GM12872 (cell line): ENCODE measurements at regions not wholly inside any gene's neighbourhood (a gene's known extent, or its start where the extent isn't known, plus 50 kb on each side); places are given as distances from the start of the nearest gene placed in this dataset.
A peak's percentile ranks its signal among the peaks of the same experiment; 100 is the strongest.

Source experiments
- TF ChIP-seq, protein P1 (sequence below): IDR thresholded peaks from 3 replicates; pipeline ENCODE4 v1.5.1; 2011; ENCODE audit warnings: low read depth, mild to moderate bottlenecking, low read length, moderate library complexity; ENCODE audit not compliant: insufficient read depth

DNA sequence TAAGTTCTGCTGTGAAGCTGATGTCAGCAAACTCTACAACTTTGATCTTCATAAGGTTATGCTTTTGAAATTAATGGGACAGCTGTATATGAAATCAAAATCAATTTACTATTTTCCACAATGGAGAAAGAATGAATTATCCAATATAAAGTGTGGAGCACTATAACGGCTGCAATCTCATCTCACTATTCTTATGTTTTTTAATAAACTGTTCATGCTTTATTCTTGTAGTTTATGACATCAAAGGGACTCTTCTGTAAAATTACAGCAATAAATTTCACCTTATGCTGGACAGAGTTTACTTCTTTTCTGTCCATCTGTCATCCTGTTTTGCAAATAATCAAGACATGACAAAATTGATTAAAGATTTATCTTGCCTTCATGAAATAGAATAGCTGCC is 192.5 kb downstream of the TECRL start:
- TF ChIP-seq, protein P1, sequence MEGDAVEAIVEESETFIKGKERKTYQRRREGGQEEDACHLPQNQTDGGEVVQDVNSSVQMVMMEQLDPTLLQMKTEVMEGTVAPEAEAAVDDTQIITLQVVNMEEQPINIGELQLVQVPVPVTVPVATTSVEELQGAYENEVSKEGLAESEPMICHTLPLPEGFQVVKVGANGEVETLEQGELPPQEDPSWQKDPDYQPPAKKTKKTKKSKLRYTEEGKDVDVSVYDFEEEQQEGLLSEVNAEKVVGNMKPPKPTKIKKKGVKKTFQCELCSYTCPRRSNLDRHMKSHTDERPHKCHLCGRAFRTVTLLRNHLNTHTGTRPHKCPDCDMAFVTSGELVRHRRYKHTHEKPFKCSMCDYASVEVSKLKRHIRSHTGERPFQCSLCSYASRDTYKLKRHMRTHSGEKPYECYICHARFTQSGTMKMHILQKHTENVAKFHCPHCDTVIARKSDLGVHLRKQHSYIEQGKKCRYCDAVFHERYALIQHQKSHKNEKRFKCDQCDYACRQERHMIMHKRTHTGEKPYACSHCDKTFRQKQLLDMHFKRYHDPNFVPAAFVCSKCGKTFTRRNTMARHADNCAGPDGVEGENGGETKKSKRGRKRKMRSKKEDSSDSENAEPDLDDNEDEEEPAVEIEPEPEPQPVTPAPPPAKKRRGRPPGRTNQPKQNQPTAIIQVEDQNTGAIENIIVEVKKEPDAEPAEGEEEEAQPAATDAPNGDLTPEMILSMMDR, result no peak

DNA sequence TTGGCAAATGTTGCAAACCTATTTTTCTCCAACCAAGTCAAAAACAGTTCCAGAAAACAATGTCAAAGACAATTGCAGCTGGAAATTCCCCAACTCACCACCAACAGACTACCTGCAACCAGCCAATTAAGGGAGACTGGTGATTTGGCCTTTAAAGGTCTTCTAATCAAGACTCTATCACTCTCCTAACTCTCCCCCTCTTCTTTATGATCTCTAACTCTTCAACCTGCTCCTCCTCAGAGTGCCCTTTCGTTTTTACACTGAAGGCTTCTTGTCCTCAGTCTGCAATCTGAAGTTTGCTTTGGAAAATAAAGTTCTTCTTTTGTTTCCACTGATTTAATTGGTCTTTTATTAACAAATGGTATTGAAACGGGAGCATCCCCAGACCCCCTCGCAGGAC is 203.9 kb downstream of the TECRL start:
- TF ChIP-seq, protein P1, result no peak

DNA sequence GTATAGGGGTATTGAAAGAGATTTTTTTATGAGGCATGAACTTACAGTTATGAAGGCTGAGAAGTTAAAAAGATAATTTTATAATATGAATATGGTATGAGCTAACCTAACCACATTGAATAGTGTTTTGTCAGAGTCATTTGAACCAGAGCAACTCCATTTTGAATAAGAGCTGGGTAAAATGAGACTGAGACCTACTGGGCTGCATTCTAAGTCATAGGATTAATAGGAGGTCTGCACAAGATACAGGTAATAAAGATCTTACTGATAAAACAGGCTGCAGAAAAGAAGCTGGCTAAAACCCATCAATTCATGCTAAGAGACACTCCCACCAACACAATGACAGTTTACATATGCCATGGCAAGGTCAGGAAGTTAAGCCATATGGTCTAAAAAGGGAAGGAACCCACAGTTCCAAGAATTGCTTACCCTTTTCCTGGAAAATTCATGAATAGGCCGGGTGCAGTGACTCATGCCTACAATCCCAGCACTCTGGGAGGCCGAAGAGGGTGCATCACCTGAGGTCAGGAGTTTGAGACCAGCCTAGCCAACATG is 209.2 kb downstream of the TECRL start:
- TF ChIP-seq, protein P1, result no peak

DNA sequence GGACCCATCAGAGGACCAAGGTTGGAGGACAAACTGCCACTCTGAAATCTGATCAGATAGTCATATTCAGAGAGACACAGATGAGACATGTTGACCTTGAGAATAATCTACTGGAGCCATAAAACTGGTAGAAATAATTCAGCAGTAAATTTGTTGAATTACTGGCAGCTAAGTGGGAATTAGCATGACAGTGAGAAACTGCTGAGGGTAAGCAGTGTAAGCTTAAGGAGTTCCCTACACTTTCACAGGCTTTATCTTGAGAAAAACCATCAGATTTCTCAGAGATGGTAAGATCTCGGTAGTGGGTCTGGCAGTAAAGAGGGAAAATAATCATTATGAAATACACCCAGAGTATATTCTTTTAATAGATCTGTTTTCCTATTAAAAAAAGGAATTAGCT is 213.7 kb downstream of the TECRL start:
- TF ChIP-seq, protein P1, result no peak

DNA sequence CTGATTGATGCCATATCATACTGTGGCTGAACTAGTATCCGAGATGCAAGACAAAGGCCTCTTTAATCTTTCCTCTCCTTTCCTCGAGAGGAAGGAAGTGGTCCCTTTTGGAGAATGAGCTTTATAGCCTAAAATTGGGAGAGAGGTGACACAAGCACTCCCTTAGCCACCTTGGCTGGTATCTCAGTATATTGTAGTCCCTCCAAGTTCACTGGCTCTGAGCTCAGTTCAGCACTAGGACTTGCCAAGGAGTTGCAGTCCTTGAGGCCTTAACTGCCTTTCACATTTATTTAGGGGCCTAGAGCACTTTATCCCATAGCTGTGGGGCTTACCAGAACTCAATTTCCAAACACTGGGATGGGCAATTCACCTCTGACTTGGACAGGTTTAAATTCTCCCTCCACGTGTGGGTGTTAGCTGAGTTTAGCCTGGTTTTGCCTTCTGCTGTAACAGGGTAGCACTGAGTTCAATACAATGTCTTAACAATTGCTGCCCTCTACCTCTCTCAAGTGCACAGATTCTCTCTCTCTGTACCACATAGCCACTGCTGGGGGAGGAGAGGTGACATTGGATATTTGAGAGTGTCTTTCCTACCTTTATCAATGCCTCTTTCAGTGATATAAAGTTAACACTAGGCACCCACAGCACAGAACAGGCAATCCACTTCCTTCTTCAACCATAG is 216.4 kb downstream of the TECRL start:
- TF ChIP-seq, protein P1, result no peak

DNA sequence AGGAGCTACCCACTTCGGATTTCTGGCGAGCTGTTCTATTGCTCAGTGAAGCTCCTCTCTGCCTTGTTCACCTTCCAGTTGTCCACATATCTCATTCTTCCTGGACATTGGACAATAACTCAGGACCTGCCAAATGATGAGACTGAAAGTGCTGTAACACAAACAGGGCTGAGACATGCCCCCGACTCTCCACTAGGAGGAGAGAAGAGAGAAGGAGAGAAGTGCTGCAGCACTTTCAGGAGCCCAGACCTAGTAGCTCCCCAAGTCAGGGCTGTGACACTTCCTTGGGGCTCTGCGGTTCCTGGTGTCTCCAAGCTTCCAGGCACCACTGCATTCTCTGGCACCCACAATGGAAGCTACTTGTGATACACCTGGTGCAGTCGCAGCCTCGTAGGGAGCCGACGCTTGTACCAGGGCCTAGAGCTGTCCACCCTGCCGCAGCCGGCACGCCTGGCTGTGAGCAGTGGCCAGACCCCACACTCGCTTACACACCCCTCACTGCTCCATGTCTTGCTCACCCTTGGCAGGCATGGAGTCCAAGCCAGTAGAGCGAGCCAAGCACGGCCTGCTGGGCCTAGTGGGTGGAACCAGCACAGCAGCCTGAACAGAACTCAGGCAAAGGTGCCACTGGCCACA is 234.9 kb downstream of the TECRL start:
- TF ChIP-seq, protein P1, result peak; percentile 19; the same call in 1 of the 3 replicates

DNA sequence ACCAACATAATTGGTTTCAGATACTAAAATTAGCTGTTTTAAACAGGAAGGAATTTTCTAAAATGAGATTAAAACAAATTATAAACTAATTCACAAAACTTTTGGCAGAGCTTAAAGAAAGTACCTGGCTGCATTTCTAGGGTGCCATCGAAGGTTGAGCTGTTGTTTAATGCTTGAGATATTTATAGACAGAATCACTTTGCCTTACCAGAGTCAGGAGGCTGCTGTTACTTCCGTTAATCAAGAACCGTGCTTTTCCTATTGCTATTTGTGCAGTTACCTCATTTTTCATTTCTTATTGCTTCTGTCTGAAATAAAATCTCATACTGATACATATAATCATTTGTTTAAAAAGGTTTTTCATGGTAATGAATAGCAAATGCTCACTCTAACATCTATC is 242.9 kb downstream of the TECRL start:
- TF ChIP-seq, protein P1, result no peak
